ENCODE measurements at regions not wholly inside any gene's neighbourhood (a gene's known extent, or its start where the extent isn't known, plus 50 kb on each side); places are given as distances from the start of the nearest gene placed in this dataset.

- H3K4me2 ChIP-seq: no peak overlapping the region
- no peaks in the 10 kb centered on the region for H3K4me1 ChIP-seq (ENCODE audit: low read depth, poor library complexity, severe bottlenecking)
- H3K27me3 ChIP-seq (ENCODE audit: insufficient read depth, low read depth): no peaks in the 10 kb centered on the region
- H2AFZ ChIP-seq (ENCODE audit: low read depth): no peak overlapping the region
- no peak overlapping the region for H3K4me3 ChIP-seq (IDR thresholded peaks at IDR 0.05; ENCODE audit: insufficient read depth, low read depth, low read length)
- H3K9ac ChIP-seq: no peak overlapping the region
- no peak overlapping the region for H3K27ac ChIP-seq
- H3K36me3 ChIP-seq (ENCODE audit: insufficient read depth): no peaks in the 10 kb centered on the region
- no peaks in the 10 kb centered on the region for H3K79me2 ChIP-seq (ENCODE audit: insufficient read depth, low read depth)
- TF ChIP-seq, protein P1, sequence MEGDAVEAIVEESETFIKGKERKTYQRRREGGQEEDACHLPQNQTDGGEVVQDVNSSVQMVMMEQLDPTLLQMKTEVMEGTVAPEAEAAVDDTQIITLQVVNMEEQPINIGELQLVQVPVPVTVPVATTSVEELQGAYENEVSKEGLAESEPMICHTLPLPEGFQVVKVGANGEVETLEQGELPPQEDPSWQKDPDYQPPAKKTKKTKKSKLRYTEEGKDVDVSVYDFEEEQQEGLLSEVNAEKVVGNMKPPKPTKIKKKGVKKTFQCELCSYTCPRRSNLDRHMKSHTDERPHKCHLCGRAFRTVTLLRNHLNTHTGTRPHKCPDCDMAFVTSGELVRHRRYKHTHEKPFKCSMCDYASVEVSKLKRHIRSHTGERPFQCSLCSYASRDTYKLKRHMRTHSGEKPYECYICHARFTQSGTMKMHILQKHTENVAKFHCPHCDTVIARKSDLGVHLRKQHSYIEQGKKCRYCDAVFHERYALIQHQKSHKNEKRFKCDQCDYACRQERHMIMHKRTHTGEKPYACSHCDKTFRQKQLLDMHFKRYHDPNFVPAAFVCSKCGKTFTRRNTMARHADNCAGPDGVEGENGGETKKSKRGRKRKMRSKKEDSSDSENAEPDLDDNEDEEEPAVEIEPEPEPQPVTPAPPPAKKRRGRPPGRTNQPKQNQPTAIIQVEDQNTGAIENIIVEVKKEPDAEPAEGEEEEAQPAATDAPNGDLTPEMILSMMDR (conservative IDR thresholded peaks at IDR 0.05; ENCODE audit: low read depth, low read length): no peak
- no peaks in the 10 kb centered on the region for H4K20me1 ChIP-seq (ENCODE audit: insufficient read depth)
Observed at GRCh38 chr3:28890373-28890772, 390.5 kb upstream of the RBMS3 start.

- TF ChIP-seq, protein P1 (conservative IDR thresholded peaks at IDR 0.05; ENCODE audit: low read depth, low read length): no peak
- H3K4me3 ChIP-seq (IDR thresholded peaks at IDR 0.05; ENCODE audit: insufficient read depth, low read depth, low read length): no peak overlapping the region
- H3K27me3 ChIP-seq (ENCODE audit: insufficient read depth, low read depth): no peaks in the 10 kb centered on the region
- no peak overlapping the region for H3K9ac ChIP-seq
- no peak overlapping the region for H3K4me2 ChIP-seq
- H3K36me3 ChIP-seq (ENCODE audit: insufficient read depth): no peaks in the 10 kb centered on the region
- H4K20me1 ChIP-seq (ENCODE audit: insufficient read depth): no peaks in the 10 kb centered on the region
- no peak overlapping the region for H3K27ac ChIP-seq
- no peaks in the 10 kb centered on the region for H3K79me2 ChIP-seq (ENCODE audit: insufficient read depth, low read depth)
- no peaks in the 10 kb centered on the region for H3K4me1 ChIP-seq (ENCODE audit: low read depth, poor library complexity, severe bottlenecking)
- no peak overlapping the region for H2AFZ ChIP-seq (ENCODE audit: low read depth)
Observed at GRCh38 chr3:28891485-28891884, 389.4 kb upstream of the RBMS3 start.

DNA sequence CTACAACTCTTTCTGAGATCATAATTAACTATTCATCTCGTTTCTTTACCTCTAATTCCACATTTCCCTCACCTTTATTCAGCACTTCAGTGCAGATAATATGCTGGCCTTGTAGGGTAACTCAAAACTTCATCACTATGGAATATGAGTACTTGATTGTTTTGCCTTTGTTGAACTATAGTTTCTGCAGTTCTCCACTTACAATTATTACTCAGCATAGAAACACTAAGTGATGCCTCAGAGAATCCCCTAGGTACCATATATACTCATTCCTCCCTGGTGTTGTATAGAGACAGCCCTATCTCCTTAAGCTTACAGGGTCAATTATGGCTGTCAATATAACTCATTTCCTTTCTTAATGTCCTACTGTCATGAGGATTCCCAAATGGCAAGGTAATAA is 380.6 kb upstream of the RBMS3 start:
- Histone ChIP-seq H3K27ac (no peak overlapping the region), H3K4me1 (ENCODE audit: low read depth, poor library complexity, severe bottlenecking) (no peaks in the 10 kb centered on the region), H3K79me2 (ENCODE audit: insufficient read depth, low read depth) (no peaks in the 10 kb centered on the region), H3K9ac (no peak overlapping the region), H2AFZ (ENCODE audit: low read depth) (no peak overlapping the region), H3K36me3 (ENCODE audit: insufficient read depth) (no peaks in the 10 kb centered on the region), H3K4me3 (IDR thresholded peaks at IDR 0.05; ENCODE audit: insufficient read depth, low read depth, low read length) (no peak overlapping the region), H3K4me2 (no peak overlapping the region), H4K20me1 (ENCODE audit: insufficient read depth) (no peaks in the 10 kb centered on the region), H3K27me3 (ENCODE audit: insufficient read depth, low read depth) (no peaks in the 10 kb centered on the region)
- TF ChIP-seq, protein P1 (conservative IDR thresholded peaks at IDR 0.05; ENCODE audit: low read depth, low read length): no peak

DNA sequence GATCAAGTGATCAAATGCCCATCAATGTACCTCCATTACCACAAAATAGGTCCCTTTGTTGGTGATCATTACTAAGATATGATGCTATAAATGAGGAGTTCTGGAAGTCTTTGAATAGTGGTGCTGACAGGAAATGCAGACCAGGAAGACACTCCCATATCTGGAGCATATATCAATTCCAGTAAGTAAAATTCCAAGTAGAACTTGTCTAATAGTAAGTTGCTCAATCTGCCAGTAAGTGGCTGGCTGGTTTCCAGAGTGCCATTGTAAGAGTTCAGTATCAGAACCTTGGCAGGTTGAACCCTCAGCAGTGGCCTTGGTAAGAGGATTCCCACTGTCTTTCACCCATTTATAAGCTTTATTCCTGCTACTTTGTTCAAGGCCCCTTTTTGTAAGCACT is 379.9 kb upstream of the RBMS3 start:
- Histone ChIP-seq H3K79me2 (ENCODE audit: insufficient read depth, low read depth) (no peaks in the 10 kb centered on the region), H3K27ac (no peak overlapping the region), H2AFZ (ENCODE audit: low read depth) (no peak overlapping the region), H3K9ac (no peak overlapping the region), H3K4me1 (ENCODE audit: low read depth, poor library complexity, severe bottlenecking) (no peaks in the 10 kb centered on the region), H3K4me3 (IDR thresholded peaks at IDR 0.05; ENCODE audit: insufficient read depth, low read depth, low read length) (no peak overlapping the region), H3K36me3 (ENCODE audit: insufficient read depth) (no peaks in the 10 kb centered on the region), H4K20me1 (ENCODE audit: insufficient read depth) (no peaks in the 10 kb centered on the region), H3K27me3 (ENCODE audit: insufficient read depth, low read depth) (no peaks in the 10 kb centered on the region), H3K4me2 (no peak overlapping the region)
- TF ChIP-seq, protein P1 (conservative IDR thresholded peaks at IDR 0.05; ENCODE audit: low read depth, low read length): no peak
